Bronchial epithelial cell (primary cell): ENCODE measurements at regions not wholly inside any gene's neighbourhood (a gene's known extent, or its start where the extent isn't known, plus 50 kb on each side); places are given as distances from the start of the nearest gene placed in this dataset.

Experiments used
- DNase-seq: peaks from one replicate; pipeline ENCODE4 v3.0.0-alpha.2; 2010; ENCODE audit warnings: low read depth
- FAIRE-seq: peaks from 2 replicates; lab custom pipeline; 2011; peaks lifted over from hg19 to GRCh38; lab: Jason Lieb, UNC
- H3K27me3 ChIP-seq: 2 replicates; pipeline ENCODE4 v1.5.1; 2011; ENCODE audit warnings: low read length; ENCODE audit not compliant: control insufficient read depth, insufficient read depth
- H3K36me3 ChIP-seq: 2 replicates; pipeline ENCODE4 v1.5.1; 2011; ENCODE audit warnings: low read length; ENCODE audit not compliant: control insufficient read depth, insufficient read depth
- H3K4me3 ChIP-seq: 2 replicates; pipeline ENCODE4 v1.5.1; 2011; ENCODE audit warnings: mild to moderate bottlenecking, low read depth, low read length, control low read depth
- TF ChIP-seq, protein P1 (sequence below): IDR thresholded peaks from 2 replicates; pipeline ENCODE4 v1.5.1; 2011; ENCODE audit warnings: mild to moderate bottlenecking, moderate library complexity, low read length, control low read depth, inconsistent platforms; ENCODE audit not compliant: insufficient read depth, severe bottlenecking

DNA sequence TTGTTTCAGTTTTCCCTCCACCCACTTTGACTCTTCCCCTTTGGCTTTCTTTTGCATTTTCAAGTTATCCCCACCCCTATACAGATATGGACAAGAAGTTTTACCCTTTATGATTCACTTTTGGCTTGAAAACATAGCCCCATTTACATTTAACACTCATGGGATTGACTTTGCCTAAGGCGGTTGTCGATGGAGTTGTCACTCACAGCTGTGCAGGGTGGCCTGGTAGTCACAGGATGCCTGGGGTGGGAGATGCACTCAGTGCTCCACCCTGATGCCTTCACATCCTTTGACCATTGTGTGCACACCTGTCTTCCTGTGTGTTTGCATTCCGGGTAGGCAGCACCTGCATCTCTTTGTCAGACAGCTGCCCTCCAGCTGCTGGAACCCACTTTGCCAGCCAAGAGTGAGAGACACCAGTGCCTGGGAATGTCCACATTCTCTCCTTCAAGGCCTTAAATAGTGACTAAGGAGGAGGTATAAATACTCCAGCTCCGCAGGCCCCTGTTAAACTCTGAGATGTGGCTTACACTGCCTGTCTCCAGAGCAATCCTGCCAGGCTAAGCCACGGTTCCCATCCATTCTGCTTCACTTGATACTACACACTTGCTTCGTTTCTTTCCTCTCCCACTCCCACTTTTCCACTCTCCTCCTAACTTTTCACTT lies 191.5 kb upstream of the SLC24A5 start:
- TF ChIP-seq, protein P1, sequence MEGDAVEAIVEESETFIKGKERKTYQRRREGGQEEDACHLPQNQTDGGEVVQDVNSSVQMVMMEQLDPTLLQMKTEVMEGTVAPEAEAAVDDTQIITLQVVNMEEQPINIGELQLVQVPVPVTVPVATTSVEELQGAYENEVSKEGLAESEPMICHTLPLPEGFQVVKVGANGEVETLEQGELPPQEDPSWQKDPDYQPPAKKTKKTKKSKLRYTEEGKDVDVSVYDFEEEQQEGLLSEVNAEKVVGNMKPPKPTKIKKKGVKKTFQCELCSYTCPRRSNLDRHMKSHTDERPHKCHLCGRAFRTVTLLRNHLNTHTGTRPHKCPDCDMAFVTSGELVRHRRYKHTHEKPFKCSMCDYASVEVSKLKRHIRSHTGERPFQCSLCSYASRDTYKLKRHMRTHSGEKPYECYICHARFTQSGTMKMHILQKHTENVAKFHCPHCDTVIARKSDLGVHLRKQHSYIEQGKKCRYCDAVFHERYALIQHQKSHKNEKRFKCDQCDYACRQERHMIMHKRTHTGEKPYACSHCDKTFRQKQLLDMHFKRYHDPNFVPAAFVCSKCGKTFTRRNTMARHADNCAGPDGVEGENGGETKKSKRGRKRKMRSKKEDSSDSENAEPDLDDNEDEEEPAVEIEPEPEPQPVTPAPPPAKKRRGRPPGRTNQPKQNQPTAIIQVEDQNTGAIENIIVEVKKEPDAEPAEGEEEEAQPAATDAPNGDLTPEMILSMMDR, result no peak
- no peaks in the 10 kb centered on the region for H3K27me3 ChIP-seq
- no peaks in the 10 kb centered on the region for H3K36me3 ChIP-seq
- no peak for FAIRE-seq
- H3K4me3 ChIP-seq, result no peak overlapping the region
- DNase-seq, result no peak

DNA sequence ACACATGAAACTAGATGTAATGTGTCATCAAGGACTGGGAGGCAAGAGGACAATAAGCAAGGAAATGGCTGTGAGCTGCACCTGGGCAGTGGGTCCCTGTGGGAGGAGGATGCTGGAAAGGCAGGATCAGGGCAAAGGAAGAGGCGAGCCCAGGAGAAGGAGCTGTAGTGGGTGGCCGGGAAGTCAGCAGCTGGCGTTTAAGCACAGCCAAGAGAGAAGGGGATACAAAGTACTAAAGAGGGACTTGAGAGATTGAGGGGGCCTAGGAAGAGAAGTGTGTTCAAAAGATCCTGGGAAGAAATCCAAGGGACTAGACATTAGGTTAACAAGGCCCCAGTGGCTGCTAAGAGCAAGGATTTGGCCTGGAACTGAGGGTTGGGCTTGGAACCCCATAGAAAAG lies 188.5 kb upstream of the SLC24A5 start:
- no peaks in the 10 kb centered on the region for H3K36me3 ChIP-seq
- H3K4me3 ChIP-seq, result no peak overlapping the region
- FAIRE-seq (no peak), DNase-seq (no peak)
- TF ChIP-seq, protein P1, result no peak
- H3K27me3 ChIP-seq, result no peaks in the 10 kb centered on the region

DNA sequence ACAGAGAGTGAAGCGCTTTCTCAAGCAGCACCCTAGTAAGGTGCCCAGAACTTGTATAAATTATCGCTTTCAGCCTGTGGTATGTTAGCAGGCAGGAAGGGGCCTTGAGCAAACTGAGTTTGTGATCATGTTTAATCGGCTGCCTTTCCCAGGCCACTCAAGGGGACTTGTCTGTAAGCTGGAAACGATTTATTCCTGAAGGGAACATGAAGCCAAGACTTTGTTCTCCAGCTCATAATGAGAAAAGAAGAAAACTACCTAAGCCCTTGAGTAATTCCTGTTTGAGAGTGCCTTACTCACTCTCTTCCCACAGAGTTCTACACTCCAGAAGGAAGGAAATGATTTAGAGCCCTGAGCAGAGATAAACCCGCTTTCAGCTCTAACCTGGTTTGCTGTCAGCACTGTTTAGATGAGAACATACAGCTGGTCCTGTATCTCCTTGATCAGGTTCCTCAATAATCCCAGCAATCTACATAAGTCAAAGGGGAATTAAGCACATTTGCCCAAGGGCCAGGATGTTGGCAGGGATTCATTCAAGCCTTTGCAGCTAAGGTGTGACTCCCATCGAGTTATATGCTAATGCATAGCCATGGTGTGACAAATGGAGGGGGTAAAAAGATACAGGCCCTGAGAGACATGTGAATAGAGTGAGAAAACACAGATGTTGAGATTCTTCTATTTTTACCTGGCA lies 187.7 kb upstream of the SLC24A5 start:
- H3K4me3 ChIP-seq, result no peak overlapping the region
- DNase-seq, result peak; percentile 9
- no peaks in the 10 kb centered on the region for H3K36me3 ChIP-seq
- TF ChIP-seq, protein P1, result no peak
- no peaks in the 10 kb centered on the region for H3K27me3 ChIP-seq
- no peak for FAIRE-seq

DNA sequence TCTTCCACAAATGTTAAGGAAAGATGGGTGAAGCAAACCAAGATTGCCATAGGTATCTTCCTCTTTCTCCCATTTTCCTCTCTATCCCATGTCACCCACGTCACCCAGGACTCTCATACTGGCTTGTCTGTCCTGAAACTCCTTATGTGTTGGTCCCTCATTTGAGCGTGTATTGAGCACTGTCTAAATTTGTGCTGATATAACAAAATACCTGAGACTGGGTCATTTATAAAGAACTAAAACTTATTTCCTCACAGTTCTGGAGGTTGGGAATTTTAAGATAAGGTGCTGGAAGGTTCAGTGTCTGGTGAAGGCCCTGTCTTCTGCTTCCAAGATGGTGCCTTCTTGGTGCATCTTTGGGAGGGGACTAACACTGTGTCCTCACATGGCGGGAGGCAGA lies 186.9 kb upstream of the SLC24A5 start:
- TF ChIP-seq, protein P1, result no peak
- Histone ChIP-seq H3K36me3 (no peaks in the 10 kb centered on the region), H3K4me3 (no peak overlapping the region), H3K27me3 (no peaks in the 10 kb centered on the region)
- no peak for FAIRE-seq
- DNase-seq, result no peak

DNA sequence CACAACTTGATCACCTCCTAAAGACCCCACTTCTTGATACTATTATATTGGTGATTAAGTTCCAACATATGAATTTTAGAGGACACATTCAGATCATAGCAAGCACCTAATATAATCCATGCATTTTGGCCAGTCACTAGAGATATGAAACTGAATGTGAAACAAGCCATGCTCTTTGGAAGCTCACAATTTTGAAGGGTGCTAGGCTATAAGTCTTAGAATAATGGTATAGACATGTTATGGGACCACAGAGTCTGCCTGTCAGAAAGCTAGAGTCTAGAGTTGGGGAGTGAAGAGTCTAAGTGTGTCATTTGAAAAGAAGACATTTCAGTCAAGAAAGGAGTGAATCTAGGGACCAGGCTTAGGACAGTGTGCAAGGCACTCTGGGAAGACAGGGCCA lies 186.4 kb upstream of the SLC24A5 start:
- TF ChIP-seq, protein P1, result no peak
- DNase-seq (no peak), FAIRE-seq (no peak)
- H3K4me3 ChIP-seq, result no peak overlapping the region
- H3K36me3 ChIP-seq, result no peaks in the 10 kb centered on the region
- H3K27me3 ChIP-seq, result no peaks in the 10 kb centered on the region
